ENCODE measurements at regions not wholly inside any gene's neighbourhood (a gene's known extent, or its start where the extent isn't known, plus 50 kb on each side); places are given as distances from the start of the nearest gene placed in this dataset.

GRCh38 chrX:103002576-103002975, 61.4 kb downstream of the BEX1 start:
- Histone ChIP-seq H3K9me3 (no peaks in the 10 kb centered on the region), H3K4me2 (no peak overlapping the region), H3K79me2 (ENCODE audit: insufficient read depth) (no peaks in the 10 kb centered on the region), H3K4me3 (ENCODE audit: low read depth in 2 of 2, low read length in 1 of 2) (no peak overlapping the region), H3K36me3 (replicated peaks in 1 of 2; ENCODE audit: control insufficient read depth in 1 of 2, insufficient read depth in 2 of 2, low read length in 1 of 2) (no peaks in the 10 kb centered on the region), H3K4me1 (ENCODE audit: control insufficient read depth in 1 of 2, insufficient read depth in 2 of 2, low read depth in 1 of 2, low read length in 1 of 2) (no peaks in the 10 kb centered on the region), H3K27me3 (ENCODE audit: insufficient read depth) (peaks cover 5% of the 10 kb centered on the region; the same call in 1 of the 2 replicates), H3K27ac (ENCODE audit: low read depth in 2 of 2, low read length in 1 of 2) (no peak overlapping the region), H2AFZ (ENCODE audit: low read depth) (no peak overlapping the region), H3F3A (replicated peaks; ENCODE audit: insufficient read depth) (no peaks in the 10 kb centered on the region), H3K9ac (no peak overlapping the region), H3K9me2 (no peaks in the 10 kb centered on the region), H4K20me1 (ENCODE audit: insufficient read depth) (no peaks in the 10 kb centered on the region)
- ChIA-PET POLR2A (no interaction called here), CTCF (no interaction called here)
- no peak for DNase-seq
- TF ChIP-seq CHD2 (IDR thresholded peaks at IDR 0.05; ENCODE audit: low read length, partially characterized antibody) (no peak), ELF1 (IDR thresholded peaks at IDR 0.05) (no peak), SMC3 (IDR thresholded peaks at IDR 0.05; ENCODE audit: low read depth, low read length) (no peak), FOSL2 (IDR thresholded peaks at IDR 0.05; ENCODE audit: borderline replicate concordance, low read depth) (no peak), USF1 (IDR thresholded peaks at IDR 0.05; ENCODE audit: borderline replicate concordance, low read depth) (no peak), NRF1 (IDR thresholded peaks at IDR 0.05; ENCODE audit: low read depth, low read length) (no peak), YY1 (IDR thresholded peaks at IDR 0.05; ENCODE audit: low read depth) (no peak), NFIC (IDR thresholded peaks at IDR 0.05; ENCODE audit: borderline replicate concordance) (no peak), MEF2A (IDR thresholded peaks at IDR 0.05; ENCODE audit: borderline replicate concordance, low read depth) (no peak), JUND (IDR thresholded peaks at IDR 0.05) (no peak), RFX5 (IDR thresholded peaks at IDR 0.05; ENCODE audit: low read length) (no peak), RCOR1 (IDR thresholded peaks at IDR 0.05; ENCODE audit: low read length) (no peak), FOXJ3 (CRISPR knock-in tag; IDR thresholded peaks at IDR 0.05) (no peak)
- TF ChIP-seq, protein P1, sequence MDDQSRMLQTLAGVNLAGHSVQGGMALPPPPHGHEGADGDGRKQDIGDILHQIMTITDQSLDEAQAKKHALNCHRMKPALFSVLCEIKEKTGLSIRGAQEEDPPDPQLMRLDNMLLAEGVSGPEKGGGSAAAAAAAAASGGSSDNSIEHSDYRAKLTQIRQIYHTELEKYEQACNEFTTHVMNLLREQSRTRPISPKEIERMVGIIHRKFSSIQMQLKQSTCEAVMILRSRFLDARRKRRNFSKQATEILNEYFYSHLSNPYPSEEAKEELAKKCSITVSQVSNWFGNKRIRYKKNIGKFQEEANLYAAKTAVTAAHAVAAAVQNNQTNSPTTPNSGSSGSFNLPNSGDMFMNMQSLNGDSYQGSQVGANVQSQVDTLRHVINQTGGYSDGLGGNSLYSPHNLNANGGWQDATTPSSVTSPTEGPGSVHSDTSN (IDR thresholded peaks at IDR 0.05) = no peak
- TF ChIP-seq, protein P2, sequence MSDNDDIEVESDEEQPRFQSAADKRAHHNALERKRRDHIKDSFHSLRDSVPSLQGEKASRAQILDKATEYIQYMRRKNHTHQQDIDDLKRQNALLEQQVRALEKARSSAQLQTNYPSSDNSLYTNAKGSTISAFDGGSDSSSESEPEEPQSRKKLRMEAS (IDR thresholded peaks at IDR 0.05; ENCODE audit: low read depth) = no peak
- TF ChIP-seq, protein P3, sequence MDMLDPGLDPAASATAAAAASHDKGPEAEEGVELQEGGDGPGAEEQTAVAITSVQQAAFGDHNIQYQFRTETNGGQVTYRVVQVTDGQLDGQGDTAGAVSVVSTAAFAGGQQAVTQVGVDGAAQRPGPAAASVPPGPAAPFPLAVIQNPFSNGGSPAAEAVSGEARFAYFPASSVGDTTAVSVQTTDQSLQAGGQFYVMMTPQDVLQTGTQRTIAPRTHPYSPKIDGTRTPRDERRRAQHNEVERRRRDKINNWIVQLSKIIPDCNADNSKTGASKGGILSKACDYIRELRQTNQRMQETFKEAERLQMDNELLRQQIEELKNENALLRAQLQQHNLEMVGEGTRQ (IDR thresholded peaks at IDR 0.05; ENCODE audit: borderline replicate concordance, low read depth, low read length) = no peak
- TF ChIP-seq, protein P4, sequence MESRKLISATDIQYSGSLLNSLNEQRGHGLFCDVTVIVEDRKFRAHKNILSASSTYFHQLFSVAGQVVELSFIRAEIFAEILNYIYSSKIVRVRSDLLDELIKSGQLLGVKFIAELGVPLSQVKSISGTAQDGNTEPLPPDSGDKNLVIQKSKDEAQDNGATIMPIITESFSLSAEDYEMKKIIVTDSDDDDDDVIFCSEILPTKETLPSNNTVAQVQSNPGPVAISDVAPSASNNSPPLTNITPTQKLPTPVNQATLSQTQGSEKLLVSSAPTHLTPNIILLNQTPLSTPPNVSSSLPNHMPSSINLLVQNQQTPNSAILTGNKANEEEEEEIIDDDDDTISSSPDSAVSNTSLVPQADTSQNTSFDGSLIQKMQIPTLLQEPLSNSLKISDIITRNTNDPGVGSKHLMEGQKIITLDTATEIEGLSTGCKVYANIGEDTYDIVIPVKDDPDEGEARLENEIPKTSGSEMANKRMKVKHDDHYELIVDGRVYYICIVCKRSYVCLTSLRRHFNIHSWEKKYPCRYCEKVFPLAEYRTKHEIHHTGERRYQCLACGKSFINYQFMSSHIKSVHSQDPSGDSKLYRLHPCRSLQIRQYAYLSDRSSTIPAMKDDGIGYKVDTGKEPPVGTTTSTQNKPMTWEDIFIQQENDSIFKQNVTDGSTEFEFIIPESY (IDR thresholded peaks at IDR 0.05; ENCODE audit: borderline replicate concordance, low read depth) = no peak
- TF ChIP-seq, protein P5, sequence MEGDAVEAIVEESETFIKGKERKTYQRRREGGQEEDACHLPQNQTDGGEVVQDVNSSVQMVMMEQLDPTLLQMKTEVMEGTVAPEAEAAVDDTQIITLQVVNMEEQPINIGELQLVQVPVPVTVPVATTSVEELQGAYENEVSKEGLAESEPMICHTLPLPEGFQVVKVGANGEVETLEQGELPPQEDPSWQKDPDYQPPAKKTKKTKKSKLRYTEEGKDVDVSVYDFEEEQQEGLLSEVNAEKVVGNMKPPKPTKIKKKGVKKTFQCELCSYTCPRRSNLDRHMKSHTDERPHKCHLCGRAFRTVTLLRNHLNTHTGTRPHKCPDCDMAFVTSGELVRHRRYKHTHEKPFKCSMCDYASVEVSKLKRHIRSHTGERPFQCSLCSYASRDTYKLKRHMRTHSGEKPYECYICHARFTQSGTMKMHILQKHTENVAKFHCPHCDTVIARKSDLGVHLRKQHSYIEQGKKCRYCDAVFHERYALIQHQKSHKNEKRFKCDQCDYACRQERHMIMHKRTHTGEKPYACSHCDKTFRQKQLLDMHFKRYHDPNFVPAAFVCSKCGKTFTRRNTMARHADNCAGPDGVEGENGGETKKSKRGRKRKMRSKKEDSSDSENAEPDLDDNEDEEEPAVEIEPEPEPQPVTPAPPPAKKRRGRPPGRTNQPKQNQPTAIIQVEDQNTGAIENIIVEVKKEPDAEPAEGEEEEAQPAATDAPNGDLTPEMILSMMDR (IDR thresholded peaks at IDR 0.05) = no peak
- WGBS (ENCODE audit: low lambda C conversion rate) = 69% methylated on average over 2 of the region's 2 CpGs
